HCT116 (cell line): ENCODE measurements at regions not wholly inside any gene's neighbourhood (a gene's known extent, or its start where the extent isn't known, plus 50 kb on each side); places are given as distances from the start of the nearest gene placed in this dataset.

Source experiments
- ATAC-seq: fragments of 200-7000 bp; cut with Tn5 transposase; 2 replicates; pipeline ENCODE4 v1.9.1; 2020; ENCODE audit warnings: mild to moderate bottlenecking, moderate library complexity
- BruUV-seq: library from RNA; stranded (reverse); fragments of 400-500 nt; replicated peaks from 2 replicates; lab custom pipeline; 2021; lab: Mats Ljungman, UMichigan
- CTCF ChIA-PET: fragments of 300-600 bp; sonication (Branson Sonifier 250); formaldehyde crosslinking; loops from one replicate; lab custom pipeline; 2021; ENCODE audit warnings: antibody characterized with exemption; lab: Charles Lee
- POLR2A ChIA-PET: fragments of 300-600, 350-600 bp; sonication (Branson Sonifier 250); formaldehyde crosslinking; loops from one replicate; lab custom pipeline; 2021; ENCODE audit warnings: antibody characterized with exemption; lab: Charles Lee
- RAD21 ChIA-PET, 2 experiments: fragments of 300-600 bp; sonication (Branson Sonifier 250); formaldehyde crosslinking; loops; one replicate each; lab custom pipeline; 2023; ENCODE audit warnings: low total read pairs in 2 of 2; ENCODE audit not compliant: uncharacterized antibody in 2 of 2, unreplicated experiment in 2 of 2, low non-redundant PET in 1 of 2; lab: Charles Lee
- DNase-seq: peaks from one replicate; pipeline ENCODE4 v3.0.0-alpha.2; 2010; ENCODE audit warnings: low read depth, low spot score
- H2AFZ ChIP-seq: fragments of 200-600 bp; shearing (Covaris generic), sonication (generic); 2 replicates; pipeline ENCODE4 v1.6.1; 2017; ENCODE audit warnings: low read depth, mixed run types, mixed read lengths, antibody characterized with exemption, low read length; ENCODE audit not compliant: poor library complexity, severe bottlenecking
- H3K27ac ChIP-seq: 2 replicates; pipeline ENCODE4 v1.5.1; 2012; ENCODE audit warnings: low read depth, low read length
- H3K27me3 ChIP-seq: fragments of 200-600 bp; sonication (generic); 2 replicates; pipeline ENCODE4 v1.6.1; 2016; ENCODE audit warnings: mixed run types, low read length, mixed read lengths; ENCODE audit not compliant: insufficient read depth
- H3K36me3 ChIP-seq, 2 experiments: fragments of 200-500 bp in 1 of 2; fragments of 200-600 bp in 1 of 2; sonication (Bioruptor generic) in 1 of 2; sonication (generic) in 1 of 2; 2 replicates each; pipeline versions ENCODE4 v1.5.1 to v1.6.1; 2014 to 2016; ENCODE audit warnings: low read length in 2 of 2, inconsistent platforms in 1 of 2, mixed read lengths in 1 of 2, mixed run types in 1 of 2; ENCODE audit not compliant: insufficient read depth in 2 of 2, control insufficient read depth in 1 of 2
- H3K4me1 ChIP-seq, 2 experiments: fragments of 200-600 bp in 1 of 2; sonication (generic) in 1 of 2; 2 replicates each; pipeline versions ENCODE4 v1.5.1 to v1.6.1; 2012 to 2017; ENCODE audit warnings: low read length in 2 of 2, inconsistent platforms in 1 of 2, mild to moderate bottlenecking in 1 of 2, mixed read lengths in 1 of 2, mixed run types in 1 of 2, moderate library complexity in 1 of 2; ENCODE audit not compliant: insufficient read depth in 2 of 2, control insufficient read depth in 1 of 2
- H3K4me2 ChIP-seq: fragments of 200-600 bp; sonication (generic); 2 replicates; pipeline ENCODE4 v1.6.1; 2017; ENCODE audit warnings: mixed run types, low read length, mixed read lengths
- H3K4me3 ChIP-seq, 2 experiments: fragments of 200-600 bp in 1 of 2; sonication (generic) in 1 of 2; replicated peaks in 1 of 2; 2 replicates each; pipeline ENCODE4 v1.5.1; 2011 to 2016; ENCODE audit warnings: low read length in 2 of 2, control low read depth in 1 of 2, low read depth in 1 of 2, mild to moderate bottlenecking in 1 of 2, mixed read lengths in 1 of 2, mixed run types in 1 of 2
- H3K79me2 ChIP-seq: fragments of 200-600 bp; sonication (generic); 2 replicates; pipeline ENCODE4 v1.6.1; 2017; ENCODE audit warnings: mild to moderate bottlenecking, mixed run types, low read length, moderate library complexity, mixed read lengths; ENCODE audit not compliant: insufficient read depth
- H3K9ac ChIP-seq: fragments of 200-600 bp; sonication (generic); 2 replicates; pipeline ENCODE4 v1.6.1; 2016; ENCODE audit warnings: low read length, mixed read lengths
- H3K9me2 ChIP-seq: fragments of 200-600 bp; sonication (generic), shearing (Covaris generic); 2 replicates; pipeline ENCODE4 v1.6.1; 2017; ENCODE audit warnings: mixed run types, mild to moderate bottlenecking, moderate library complexity; ENCODE audit not compliant: insufficient read depth
- H3K9me3 ChIP-seq, 2 experiments: fragments of 200-500 bp in 1 of 2; fragments of 200-600 bp in 1 of 2; sonication (Bioruptor generic) in 1 of 2; sonication (generic) in 1 of 2; 2 replicates each; pipeline ENCODE4 v1.6.1; 2014 to 2017; ENCODE audit warnings: low read length in 2 of 2, mixed read lengths in 2 of 2, inconsistent platforms in 1 of 2, low read depth in 1 of 2, mild to moderate bottlenecking in 1 of 2, mixed run types in 1 of 2, moderate library complexity in 1 of 2; ENCODE audit not compliant: control insufficient read depth in 1 of 2, insufficient read depth in 1 of 2
- H4K20me1 ChIP-seq: fragments of 200-600 bp; sonication (generic), shearing (Covaris generic); 2 replicates; pipeline ENCODE4 v1.6.1; 2017; ENCODE audit warnings: mixed run types, mild to moderate bottlenecking, moderate library complexity; ENCODE audit not compliant: insufficient read depth
- CTCF ChIP-seq, 3 experiments: fragments of 200-600 bp in 1 of 3; sonication (generic) in 1 of 3; IDR thresholded peaks in 2 of 3; conservative IDR thresholded peaks in 1 of 3; 2 replicates each; pipeline ENCODE4 v1.5.1; 2012 to 2017; ENCODE audit warnings: low read depth in 2 of 3, low read length in 2 of 3, antibody characterized with exemption in 1 of 3, borderline replicate concordance in 1 of 3, control low read depth in 1 of 3, mild to moderate bottlenecking in 1 of 3, mixed read lengths in 1 of 3, mixed run types in 1 of 3, moderate library complexity in 1 of 3; ENCODE audit not compliant: insufficient read depth in 1 of 3
- EGR1 ChIP-seq: IDR thresholded peaks from 2 replicates; pipeline ENCODE4 v1.6.1; 2012; ENCODE audit warnings: low read depth
- ELF1 ChIP-seq: IDR thresholded peaks from 2 replicates; pipeline ENCODE4 v1.6.1; 2012; ENCODE audit warnings: low read depth, borderline replicate concordance
- FOSL1 ChIP-seq: IDR thresholded peaks from 2 replicates; pipeline ENCODE4 v1.6.1; 2012; ENCODE audit warnings: low read depth
- POLR2A ChIP-seq: IDR thresholded peaks from 2 replicates; pipeline ENCODE4 v1.7.0; 2011; ENCODE audit warnings: borderline replicate concordance; ENCODE audit not compliant: insufficient read depth, insufficient read length; ENCODE audit errors: extremely low read depth
- POLR2AphosphoS5 ChIP-seq: IDR thresholded peaks from 2 replicates; pipeline ENCODE4 v1.6.1; 2011; ENCODE audit warnings: mild to moderate bottlenecking, low read depth, low read length, moderate library complexity
- RAD21 ChIP-seq: IDR thresholded peaks from 2 replicates; pipeline ENCODE4 v1.6.1; 2012; ENCODE audit warnings: low read depth, mild to moderate bottlenecking
- REST ChIP-seq: IDR thresholded peaks from 2 replicates; pipeline ENCODE4 v1.6.1; 2012; ENCODE audit warnings: low read depth
- SIN3A ChIP-seq: IDR thresholded peaks from 2 replicates; pipeline ENCODE4 v1.6.1; 2012; ENCODE audit warnings: low read depth
- SRF ChIP-seq: IDR thresholded peaks from 2 replicates; pipeline ENCODE4 v1.6.1; 2012; ENCODE audit warnings: low read depth
- YY1 ChIP-seq: IDR thresholded peaks from 2 replicates; pipeline ENCODE4 v1.6.1; 2011; ENCODE audit warnings: low read length, low read depth, moderate library complexity, mild to moderate bottlenecking; ENCODE audit not compliant: insufficient replicate concordance; ENCODE audit errors: extremely low read depth
- ZBTB33 ChIP-seq: IDR thresholded peaks from 2 replicates; pipeline ENCODE4 v1.6.1; 2011; ENCODE audit warnings: mild to moderate bottlenecking, low read length, moderate library complexity; ENCODE audit not compliant: insufficient replicate concordance; ENCODE audit errors: extremely low read depth
- ZFX ChIP-seq: fragments of 450-650 bp; IDR thresholded peaks from 2 replicates; pipeline ENCODE4 v1.6.1; 2017
- ZNF274 ChIP-seq: fragments of 200-500 bp; sonication (Bioruptor generic); IDR thresholded peaks from 2 replicates; pipeline ENCODE4 v1.6.1; 2014; ENCODE audit warnings: mild to moderate bottlenecking, low read depth, low read length, inconsistent platforms
- intact Hi-C: fragments of 100-400 bp; cut with micrococcal nuclease; formaldehyde crosslinking; loops from 2 replicates; pipeline ENCODE4 v1.10.0; 2022

GRCh38 chr16:56068816-56069215, 122.5 kb upstream of the GNAO1 start (continued):
- no peak for TF ChIP-seq ELF1
- TF ChIP-seq ZNF274 = no peak
- TF ChIP-seq YY1 = no peak
- TF ChIP-seq ZBTB33 = no peak
- TF ChIP-seq SIN3A = no peak
- no peak for TF ChIP-seq SRF
- no peak for TF ChIP-seq CTCF (IDR thresholded peaks at IDR 0.05 in 2 of 3, conservative IDR thresholded peaks at IDR 0.05 in 1 of 3; ENCODE audit: borderline replicate concordance in 1 of 3, insufficient read depth in 1 of 3, low read depth in 2 of 3, low read length in 2 of 3)
- no peak for TF ChIP-seq POLR2A

GRCh38 chr16:56068314-56068713, 123.0 kb upstream of the GNAO1 start:
- H4K20me1 ChIP-seq = no peaks in the 10 kb centered on the region
- no peaks in the 10 kb centered on the region for H3K79me2 ChIP-seq
- H3K4me1 ChIP-seq = no peaks in the 10 kb centered on the region
- RAD21 ChIA-PET = no interaction called here
- POLR2A ChIA-PET = no interaction called here
- no peak overlapping the region for H3K4me2 ChIP-seq
- no peak for DNase-seq
- H3K9me3 ChIP-seq = no peaks in the 10 kb centered on the region
- intact Hi-C loops = no loop called here
- CTCF ChIA-PET = no interaction called here
- peaks cover 14% of the 10 kb centered on the region for H3K27me3 ChIP-seq
- ATAC-seq = no peak
- no peak overlapping the region for H3K9ac ChIP-seq
- no peaks in the 10 kb centered on the region for H3K36me3 ChIP-seq
- H3K4me3 ChIP-seq = no peak overlapping the region
- no peak overlapping the region for H3K27ac ChIP-seq
- no TSS peak for BruUV-seq
- no peak overlapping the region for H2AFZ ChIP-seq
- no peaks in the 10 kb centered on the region for H3K9me2 ChIP-seq
- TF ChIP-seq ZNF274 (no peak), POLR2A (no peak), YY1 (no peak), FOSL1 (no peak), POLR2AphosphoS5 (no peak), EGR1 (no peak), ZBTB33 (no peak), SIN3A (no peak), ZFX (no peak), RAD21 (no peak), SRF (no peak), ELF1 (no peak), REST (no peak)
